B cell (primary cell): ENCODE measurements at regions not wholly inside any gene's neighbourhood (a gene's known extent, or its start where the extent isn't known, plus 50 kb on each side); places are given as distances from the start of the nearest gene placed in this dataset.

Experiments
- EZH2 ChIP-seq: IDR thresholded peaks from 2 replicates; pipeline ENCODE4 v1.6.1; 2012; ENCODE audit warnings: borderline replicate concordance, low read depth, mild to moderate bottlenecking, moderate library complexity, low read length; ENCODE audit not compliant: insufficient read depth, poor library complexity, severe bottlenecking
- TF ChIP-seq, protein P1 (sequence below): fragments of 200-600 bp; IDR thresholded peaks from one replicate; pipeline ENCODE4 v1.8.0; 2022; ENCODE audit warnings: antibody characterized with exemption, mild to moderate bottlenecking

DNA sequence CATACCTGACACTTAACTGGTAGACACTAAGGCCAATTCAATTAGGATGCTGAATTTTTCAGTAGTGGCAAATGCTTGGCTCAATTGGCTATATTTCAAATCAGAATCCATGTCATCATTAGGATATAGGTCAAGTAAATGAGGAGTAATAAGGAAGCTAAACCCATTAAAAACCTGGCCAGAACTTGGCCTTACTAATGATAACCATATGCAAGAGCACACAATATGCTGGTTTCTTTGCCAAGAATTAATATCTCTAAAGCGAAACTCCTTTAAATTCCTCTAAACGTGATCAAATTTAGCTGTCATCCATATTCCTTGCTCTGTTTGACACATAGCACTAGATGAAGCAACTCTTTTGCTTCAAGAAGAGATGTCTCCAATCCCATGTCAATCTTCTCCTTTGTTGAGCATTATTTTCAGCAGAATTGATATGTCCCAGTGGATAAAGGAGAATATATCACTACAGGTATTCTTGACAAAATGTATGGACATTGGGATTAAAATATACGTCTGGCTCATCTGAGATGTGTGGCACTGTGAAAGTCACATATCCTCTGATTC lies 206.1 kb upstream of the ANKRD50 start:
- TF ChIP-seq, protein P1, sequence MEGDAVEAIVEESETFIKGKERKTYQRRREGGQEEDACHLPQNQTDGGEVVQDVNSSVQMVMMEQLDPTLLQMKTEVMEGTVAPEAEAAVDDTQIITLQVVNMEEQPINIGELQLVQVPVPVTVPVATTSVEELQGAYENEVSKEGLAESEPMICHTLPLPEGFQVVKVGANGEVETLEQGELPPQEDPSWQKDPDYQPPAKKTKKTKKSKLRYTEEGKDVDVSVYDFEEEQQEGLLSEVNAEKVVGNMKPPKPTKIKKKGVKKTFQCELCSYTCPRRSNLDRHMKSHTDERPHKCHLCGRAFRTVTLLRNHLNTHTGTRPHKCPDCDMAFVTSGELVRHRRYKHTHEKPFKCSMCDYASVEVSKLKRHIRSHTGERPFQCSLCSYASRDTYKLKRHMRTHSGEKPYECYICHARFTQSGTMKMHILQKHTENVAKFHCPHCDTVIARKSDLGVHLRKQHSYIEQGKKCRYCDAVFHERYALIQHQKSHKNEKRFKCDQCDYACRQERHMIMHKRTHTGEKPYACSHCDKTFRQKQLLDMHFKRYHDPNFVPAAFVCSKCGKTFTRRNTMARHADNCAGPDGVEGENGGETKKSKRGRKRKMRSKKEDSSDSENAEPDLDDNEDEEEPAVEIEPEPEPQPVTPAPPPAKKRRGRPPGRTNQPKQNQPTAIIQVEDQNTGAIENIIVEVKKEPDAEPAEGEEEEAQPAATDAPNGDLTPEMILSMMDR, result no peak
- TF ChIP-seq EZH2, result no peak
